Stimulated activated naive CD8-positive, alpha-beta T cell treated with anti-CD3 and anti-CD28 coated beads, Interleukin-15, amount 100 ng/mL, for 72 hours (primary cell): ENCODE measurements at regions not wholly inside any gene's neighbourhood (a gene's known extent, or its start where the extent isn't known, plus 50 kb on each side); places are given as distances from the start of the nearest gene placed in this dataset.

Source experiments
- ATAC-seq: fragments of 150-1000 bp; cut with Tn5 transposase; 2 replicates; pipeline ENCODE4 v1.10.0; 2021; ENCODE audit warnings: mild to moderate bottlenecking, moderate library complexity
- DNase-seq, 2 donors: peaks; one replicate each; pipeline ENCODE4 v3.0.0; 2021 to 2022
- H3K27ac Mint-ChIP-seq, 2 donors: one replicate each; pipeline ENCODE4 v1.8.0; 2022; ENCODE audit warnings: mild to moderate bottlenecking in 2 of 2, mixed read lengths in 2 of 2, moderate library complexity in 2 of 2
- H3K27me3 Mint-ChIP-seq: one replicate; pipeline ENCODE4 v1.8.0; 2022; ENCODE audit warnings: mixed read lengths
- H3K4me1 Mint-ChIP-seq: one replicate; pipeline ENCODE4 v1.8.0; 2022; ENCODE audit warnings: mild to moderate bottlenecking, mixed read lengths
- H3K4me3 Mint-ChIP-seq, 2 donors: one replicate each; pipeline ENCODE4 v1.8.0; 2022; ENCODE audit warnings: mild to moderate bottlenecking in 2 of 2, mixed read lengths in 2 of 2, moderate library complexity in 1 of 2
- H3K9me3 Mint-ChIP-seq, 2 donors: one replicate each; pipeline ENCODE4 v1.8.0; 2022; ENCODE audit warnings: mixed read lengths in 2 of 2

DNA sequence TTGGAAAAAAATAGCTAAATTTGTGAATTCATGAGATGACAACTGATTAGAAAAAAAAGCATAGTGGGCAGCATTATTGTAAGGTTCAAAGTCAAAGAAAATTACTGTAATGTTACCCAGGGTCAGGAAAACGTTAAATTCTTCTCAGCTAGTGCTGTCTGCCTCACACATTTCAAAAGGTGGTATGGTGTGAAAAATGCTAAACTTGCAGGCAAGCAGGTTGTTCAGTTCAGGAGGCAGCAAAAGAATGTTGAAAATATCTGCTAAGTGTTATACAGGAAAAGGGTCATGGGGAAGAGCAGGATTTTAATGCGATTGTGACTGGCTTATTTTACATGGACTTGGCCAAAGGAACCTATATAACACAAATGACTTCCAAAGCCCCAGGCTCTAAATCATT, 232.5 kb upstream of the NDST3 start:
- H3K9me3 Mint-ChIP-seq: peaks cover 0 to 3% of the 10 kb centered on the region in 2 donors
- H3K4me3 Mint-ChIP-seq: no peak overlapping the region
- H3K27me3 Mint-ChIP-seq: no peaks in the 10 kb centered on the region
- DNase-seq (no peak), ATAC-seq (no peak)
- H3K4me1 Mint-ChIP-seq: no peaks in the 10 kb centered on the region
- H3K27ac Mint-ChIP-seq: no peak overlapping the region

DNA sequence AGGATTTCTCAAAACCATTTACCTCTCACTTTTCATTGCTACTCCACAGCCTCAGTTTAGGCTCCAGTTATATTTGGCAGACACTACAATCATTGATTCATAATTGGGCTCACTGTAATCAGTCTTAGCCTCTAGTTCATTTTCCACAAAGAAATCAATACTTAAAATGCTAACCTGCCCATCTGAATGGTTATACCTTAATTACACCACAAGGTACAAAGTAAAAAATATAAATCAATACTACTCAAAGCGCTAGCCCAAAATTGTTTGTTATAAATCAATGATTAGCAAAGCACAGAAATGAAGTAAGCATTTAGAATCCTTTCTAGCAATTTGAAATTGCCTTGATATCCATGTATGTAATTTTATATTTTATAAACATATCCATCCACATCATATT, 222.6 kb upstream of the NDST3 start:
- Mint-ChIP-seq H3K27me3 (no peaks in the 10 kb centered on the region), H3K27ac (no peak overlapping the region), H3K9me3 (no peaks in the 10 kb centered on the region), H3K4me3 (no peak overlapping the region), H3K4me1 (no peaks in the 10 kb centered on the region)
- ATAC-seq (no peak), DNase-seq (no peak)

DNA sequence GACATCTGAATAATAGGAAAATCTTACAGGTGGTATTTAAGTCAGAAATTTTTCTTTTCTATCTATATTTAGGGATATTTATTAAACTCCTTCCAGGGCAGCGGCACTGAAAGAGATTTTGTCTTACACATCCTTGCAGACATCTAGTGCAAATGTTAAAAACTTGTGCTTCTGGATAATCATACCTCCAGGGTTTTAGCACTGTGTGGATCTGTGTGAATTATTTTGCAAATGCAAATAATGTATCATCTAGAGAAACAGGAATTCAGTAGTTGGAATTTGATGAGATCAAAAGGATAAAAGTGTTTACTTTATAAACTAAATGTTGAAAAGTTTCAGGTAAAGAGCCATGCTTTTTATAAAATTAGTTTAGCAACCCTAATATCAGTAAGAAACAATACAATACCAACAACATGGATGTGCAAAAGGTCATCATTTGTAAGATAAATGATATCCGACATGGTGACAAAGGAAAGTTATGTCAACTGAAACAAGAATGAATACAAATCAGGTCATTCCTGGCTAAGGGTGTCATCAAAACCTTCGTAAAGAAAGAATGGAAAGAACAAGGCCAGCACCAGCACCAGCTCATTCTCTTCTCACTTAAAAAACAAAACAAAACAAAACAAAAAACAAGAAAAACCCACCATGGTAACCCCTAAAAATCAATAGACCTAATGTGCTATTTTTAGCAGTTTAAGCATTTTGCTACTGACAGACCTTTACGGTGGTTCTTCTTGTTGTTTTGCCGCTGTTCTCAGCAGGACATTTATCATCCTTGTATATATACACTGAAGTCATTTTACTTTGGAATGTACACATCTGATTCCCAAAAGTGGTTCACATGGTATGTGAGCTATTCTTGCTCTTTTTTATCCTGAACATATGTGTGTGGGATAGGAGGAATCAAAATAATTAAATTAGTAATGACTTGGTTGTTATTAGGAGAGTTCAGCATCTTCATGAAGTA, 219.7 kb upstream of the NDST3 start:
- Mint-ChIP-seq H3K9me3 (no peaks in the 10 kb centered on the region), H3K27ac (no peak overlapping the region), H3K27me3 (no peaks in the 10 kb centered on the region), H3K4me3 (no peak overlapping the region), H3K4me1 (no peaks in the 10 kb centered on the region)
- ATAC-seq (no peak), DNase-seq (no peak)

DNA sequence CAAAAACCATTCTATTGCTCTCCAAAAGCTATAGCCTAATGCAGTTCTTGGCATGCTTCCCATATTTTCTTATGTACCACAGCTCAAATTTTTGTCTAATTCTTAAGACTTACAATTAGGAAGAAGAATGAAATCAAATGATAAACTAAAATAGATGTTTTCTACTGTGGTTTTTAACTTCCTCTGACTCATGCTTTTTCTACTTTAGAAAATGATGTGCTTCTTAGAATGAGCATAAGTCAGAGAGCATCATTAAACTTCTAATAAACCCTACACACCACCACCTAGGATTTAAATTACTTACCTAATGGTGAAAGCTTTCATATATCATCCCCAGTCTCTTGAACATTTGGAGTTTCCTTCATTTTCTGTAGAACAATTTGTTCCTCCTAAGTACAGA, 217.0 kb upstream of the NDST3 start:
- Mint-ChIP-seq H3K27me3 (no peaks in the 10 kb centered on the region), H3K4me3 (no peak overlapping the region), H3K9me3 (no peaks in the 10 kb centered on the region), H3K27ac (no peak overlapping the region), H3K4me1 (no peaks in the 10 kb centered on the region)
- ATAC-seq (no peak), DNase-seq (no peak)

- no peak overlapping the region for H3K4me3 Mint-ChIP-seq
- H3K9me3 Mint-ChIP-seq: no peaks in the 10 kb centered on the region
- H3K4me1 Mint-ChIP-seq: no peaks in the 10 kb centered on the region
- H3K27ac Mint-ChIP-seq: no peak overlapping the region
- DNase-seq (no peak), ATAC-seq (no peak)
- H3K27me3 Mint-ChIP-seq: no peaks in the 10 kb centered on the region
These were observed 212.5 kb upstream of the NDST3 start for GRCh38 chr4:117821834-117822233.

DNA sequence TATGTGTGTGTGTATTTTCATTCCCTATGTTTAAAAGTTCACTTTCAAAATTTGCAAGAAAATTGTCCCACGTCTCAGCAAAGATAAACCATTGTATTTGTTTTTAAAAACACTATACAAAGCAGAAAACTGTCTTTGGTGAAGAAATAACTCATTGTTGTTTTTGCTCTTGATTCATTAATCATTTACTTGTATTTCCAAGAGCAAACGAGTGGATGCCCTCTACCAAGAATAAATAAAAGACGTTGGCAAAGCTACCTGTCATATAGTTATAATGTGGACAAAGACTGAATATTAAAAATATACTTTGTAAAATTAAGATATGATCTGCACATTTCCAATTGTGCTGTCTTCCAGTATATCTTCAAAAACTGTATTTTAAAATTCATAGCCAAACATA, 210.9 kb upstream of the NDST3 start:
- ATAC-seq (no peak), DNase-seq (no peak)
- Mint-ChIP-seq H3K4me1 (no peaks in the 10 kb centered on the region), H3K9me3 (no peaks in the 10 kb centered on the region), H3K4me3 (no peak overlapping the region), H3K27me3 (no peaks in the 10 kb centered on the region), H3K27ac (no peak overlapping the region)

GRCh38 chr4:117825600-117825999, 208.7 kb upstream of the NDST3 start:
- H3K27ac Mint-ChIP-seq: no peak overlapping the region
- H3K9me3 Mint-ChIP-seq: no peaks in the 10 kb centered on the region
- no peaks in the 10 kb centered on the region for H3K4me1 Mint-ChIP-seq
- no peaks in the 10 kb centered on the region for H3K27me3 Mint-ChIP-seq
- no peak overlapping the region for H3K4me3 Mint-ChIP-seq
- ATAC-seq: no peak
- no peak for DNase-seq

DNA sequence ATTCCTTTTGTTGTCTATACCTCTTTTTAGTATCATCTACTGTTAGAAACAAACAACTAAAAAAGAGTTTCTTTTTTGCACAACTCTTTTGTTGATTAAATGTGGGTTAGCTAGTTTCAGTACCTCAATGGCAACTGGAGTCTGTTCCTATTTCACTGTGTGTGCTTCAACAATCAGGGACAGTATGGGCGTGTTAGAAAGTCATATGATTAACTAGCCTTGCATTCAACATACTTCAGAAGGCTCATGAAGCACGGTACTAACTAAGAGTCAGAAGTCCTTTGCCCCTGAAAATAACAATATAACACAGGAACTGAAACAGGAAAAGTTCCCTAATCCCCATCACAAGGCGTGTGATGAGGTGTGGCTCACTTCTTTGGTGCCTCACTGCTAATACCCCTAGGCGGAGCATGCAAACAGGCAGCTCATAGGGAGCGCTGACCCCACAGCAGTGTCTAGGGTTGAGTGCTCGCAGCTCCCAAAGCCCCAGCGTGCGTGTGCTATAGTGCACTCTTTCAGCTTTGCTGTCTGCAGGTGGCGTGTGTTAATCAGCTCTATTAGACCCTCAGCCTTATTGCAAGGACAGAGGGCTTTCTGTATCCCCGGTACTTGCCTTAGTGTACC, 203.1 kb upstream of the NDST3 start:
- Mint-ChIP-seq H3K4me1 (no peaks in the 10 kb centered on the region), H3K4me3 (no peak overlapping the region), H3K27me3 (no peaks in the 10 kb centered on the region), H3K9me3 (no peaks in the 10 kb centered on the region), H3K27ac (no peak overlapping the region)
- DNase-seq: no peak
- no peak for ATAC-seq

DNA sequence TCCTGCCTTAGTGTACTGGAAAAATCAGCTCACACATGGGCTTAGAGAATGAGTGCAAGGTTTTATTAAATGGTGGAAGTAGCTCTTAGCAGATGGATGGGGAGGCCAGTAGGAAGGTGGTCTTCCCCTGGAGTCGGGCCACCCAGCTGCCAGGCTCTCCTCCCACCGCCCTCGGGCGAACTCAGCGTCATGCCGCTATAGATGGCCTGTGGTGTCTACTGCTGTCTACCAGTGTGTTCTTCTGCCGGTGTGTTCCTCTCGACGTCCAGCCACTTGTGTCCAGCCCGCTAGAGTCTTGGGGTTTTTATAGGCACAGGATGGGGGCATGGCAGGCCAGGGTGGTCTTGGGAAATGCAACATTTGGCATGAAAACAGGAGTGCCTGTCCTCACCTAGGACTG, 198.7 kb upstream of the NDST3 start:
- ATAC-seq: no peak
- no peak for DNase-seq
- Mint-ChIP-seq H3K9me3 (no peaks in the 10 kb centered on the region), H3K27me3 (no peaks in the 10 kb centered on the region), H3K4me1 (no peaks in the 10 kb centered on the region), H3K4me3 (no peak overlapping the region), H3K27ac (no peak overlapping the region)

DNA sequence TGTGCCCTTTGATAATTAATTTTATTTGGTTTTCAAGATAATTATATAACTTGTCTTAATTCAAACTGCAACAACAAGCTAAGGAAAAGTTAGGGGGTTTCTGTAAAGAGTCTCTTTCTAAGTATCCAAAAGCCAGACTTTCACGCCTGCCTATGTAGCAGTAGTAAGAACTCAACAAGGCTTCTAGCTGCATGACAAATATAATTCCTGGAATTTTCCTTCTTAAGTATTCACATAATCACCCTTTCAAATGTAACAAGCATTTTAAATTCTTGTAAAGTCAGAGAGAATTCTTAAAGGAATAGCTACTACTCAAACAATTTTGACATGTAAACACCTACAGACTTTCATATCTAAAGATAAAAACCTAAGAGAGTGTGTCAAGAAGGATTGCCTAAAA, 189.7 kb upstream of the NDST3 start:
- no peak for ATAC-seq
- Mint-ChIP-seq H3K27me3 (no peaks in the 10 kb centered on the region), H3K9me3 (peaks cover 0 to 2% of the 10 kb centered on the region in 2 donors), H3K4me3 (no peak overlapping the region), H3K4me1 (no peaks in the 10 kb centered on the region), H3K27ac (no peak overlapping the region)
- no peak for DNase-seq

- ATAC-seq: no peak
- H3K4me3 Mint-ChIP-seq: no peak overlapping the region
- no peak overlapping the region for H3K27ac Mint-ChIP-seq
- H3K9me3 Mint-ChIP-seq: peaks cover 2 to 8% of the 10 kb centered on the region in 2 donors
- H3K4me1 Mint-ChIP-seq: no peaks in the 10 kb centered on the region
- H3K27me3 Mint-ChIP-seq: no peaks in the 10 kb centered on the region
- DNase-seq: no peak
These were observed 189.0 kb upstream of the NDST3 start for GRCh38 chr4:117845270-117845669.

- H3K9me3 Mint-ChIP-seq: peaks cover 12 to 21% of the 10 kb centered on the region in 2 donors
- no peak overlapping the region for H3K4me3 Mint-ChIP-seq
- no peaks in the 10 kb centered on the region for H3K27me3 Mint-ChIP-seq
- no peak for ATAC-seq
- H3K4me1 Mint-ChIP-seq: no peaks in the 10 kb centered on the region
- H3K27ac Mint-ChIP-seq: no peak overlapping the region
- DNase-seq: no peak
These were observed 186.4 kb upstream of the NDST3 start for GRCh38 chr4:117847849-117848248.

DNA sequence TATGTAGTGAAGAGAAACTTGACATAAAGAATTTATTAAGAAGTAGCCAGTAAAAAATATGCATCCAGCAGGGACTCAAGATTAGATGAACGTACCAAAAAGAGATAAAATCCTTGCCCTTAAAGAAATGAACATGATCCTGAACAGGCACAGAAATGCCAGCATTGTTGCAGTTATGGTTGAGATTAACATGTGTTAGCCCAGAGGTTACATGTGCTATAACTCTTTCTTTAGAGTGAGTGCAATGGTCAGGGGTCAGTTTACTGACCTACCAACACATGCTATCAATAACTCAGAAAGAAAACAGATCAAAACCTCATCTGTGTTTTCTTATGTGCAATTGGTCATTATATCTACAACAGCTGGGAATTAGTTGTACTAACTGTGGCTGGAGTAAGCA, 166.1 kb upstream of the NDST3 start:
- Mint-ChIP-seq H3K4me3 (no peak overlapping the region), H3K4me1 (no peaks in the 10 kb centered on the region), H3K9me3 (peaks cover 0 to 3% of the 10 kb centered on the region in 2 donors), H3K27ac (no peak overlapping the region), H3K27me3 (no peaks in the 10 kb centered on the region)
- DNase-seq (no peak), ATAC-seq (no peak)

DNA sequence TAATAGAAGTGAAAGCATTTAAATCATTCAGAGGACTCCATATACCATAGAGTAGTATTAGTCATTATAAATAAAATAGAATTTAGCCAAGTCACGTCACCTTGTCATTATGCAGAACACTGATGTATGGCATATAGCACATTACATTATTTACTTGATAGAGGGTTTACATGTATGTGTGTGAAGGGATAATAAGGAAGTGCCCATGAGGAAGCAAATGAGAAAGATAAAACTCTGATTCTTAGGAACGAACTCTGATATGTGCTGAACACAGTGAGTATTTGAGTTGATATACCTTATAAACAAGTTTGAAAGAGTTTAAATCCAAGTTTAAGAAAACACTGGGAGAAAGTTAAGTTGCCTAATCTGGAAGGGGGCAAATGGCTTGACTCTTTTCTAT, 160.5 kb upstream of the NDST3 start:
- Mint-ChIP-seq H3K27ac (peak overlapping the region in 1 of 2 donors; percentile 34), H3K4me1 (no peaks in the 10 kb centered on the region), H3K9me3 (no peaks in the 10 kb centered on the region), H3K27me3 (no peaks in the 10 kb centered on the region), H3K4me3 (no peak overlapping the region)
- DNase-seq: no peak
- ATAC-seq: no peak

DNA sequence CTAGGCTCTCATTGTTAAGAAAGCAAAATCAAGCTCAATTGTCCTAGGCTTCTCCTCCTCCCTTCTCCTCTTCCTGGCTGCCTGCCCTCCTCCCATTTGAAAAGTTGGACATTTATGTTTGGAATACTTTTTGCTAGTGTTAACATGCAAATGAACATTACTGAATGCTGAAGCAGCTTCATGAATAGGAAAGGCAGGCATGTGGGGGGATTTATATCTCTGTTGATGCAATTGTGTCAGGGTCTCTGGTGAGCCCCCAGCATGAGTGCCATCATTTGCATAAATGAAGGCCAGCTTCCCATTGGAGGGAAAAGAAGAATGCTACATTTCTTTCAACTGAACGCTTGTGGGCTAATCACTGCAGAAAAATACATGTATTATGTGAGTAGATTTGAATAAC, 160.1 kb upstream of the NDST3 start:
- Mint-ChIP-seq H3K9me3 (no peaks in the 10 kb centered on the region), H3K27me3 (no peaks in the 10 kb centered on the region), H3K4me1 (no peaks in the 10 kb centered on the region), H3K27ac (no peak overlapping the region), H3K4me3 (no peak overlapping the region)
- DNase-seq (no peak), ATAC-seq (no peak)

DNA sequence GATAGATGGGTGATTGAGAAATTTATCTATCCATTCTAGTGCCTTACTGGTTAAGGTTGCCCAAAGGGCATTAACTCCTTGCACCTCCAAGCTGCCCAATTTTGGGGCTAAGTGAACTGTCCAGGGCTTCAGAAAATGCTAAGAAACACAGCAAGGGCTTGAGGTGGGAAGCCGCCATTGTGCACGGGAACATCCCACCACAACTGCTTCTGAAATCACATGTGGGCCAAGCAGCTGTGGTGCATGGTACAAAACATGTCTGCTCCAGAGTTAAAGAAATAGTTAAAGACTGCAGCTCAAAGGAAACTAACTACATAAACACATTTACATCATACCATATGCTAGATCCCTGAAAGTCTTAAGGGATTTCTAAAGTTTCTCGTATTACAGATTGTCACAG, 144.3 kb upstream of the NDST3 start:
- DNase-seq: no peak
- H3K4me1 Mint-ChIP-seq: no peaks in the 10 kb centered on the region
- H3K9me3 Mint-ChIP-seq: peaks cover 0 to 4% of the 10 kb centered on the region in 2 donors
- no peaks in the 10 kb centered on the region for H3K27me3 Mint-ChIP-seq
- H3K4me3 Mint-ChIP-seq: no peak overlapping the region
- no peak for ATAC-seq
- no peak overlapping the region for H3K27ac Mint-ChIP-seq
